ENCODE measurements at regions not wholly inside any gene's neighbourhood (a gene's known extent, or its start where the extent isn't known, plus 50 kb on each side); places are given as distances from the start of the nearest gene placed in this dataset.

DNA sequence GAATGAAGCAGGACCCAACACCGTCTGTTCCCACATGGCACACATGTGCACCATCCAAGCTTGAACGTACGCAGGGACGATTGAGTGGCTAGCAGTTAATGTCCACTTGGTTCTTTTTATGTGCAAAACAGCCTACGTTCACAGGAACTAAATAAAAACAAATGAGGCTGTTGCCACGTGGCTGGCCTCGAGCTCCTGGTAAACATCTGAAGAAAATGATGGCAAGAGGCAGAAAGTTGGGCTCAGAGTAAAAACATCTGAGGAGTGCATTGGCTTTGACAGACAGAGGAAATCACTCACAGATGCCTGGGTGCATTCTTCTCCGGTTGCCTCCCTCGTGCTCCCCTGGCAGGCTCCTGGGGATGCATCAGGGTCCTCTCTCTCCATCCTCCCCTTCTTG, 177.9 kb downstream of the NRP2 start:
- H3K36me3 ChIP-seq (ENCODE audit: control insufficient read depth in 2 of 3, insufficient read depth in 3 of 3, low read length in 3 of 3) = no peaks in the 10 kb centered on the region
- no peak for DNase-seq
- intact Hi-C loops (cut with DNase I) = no loop called here
- TF ChIP-seq, protein P1, sequence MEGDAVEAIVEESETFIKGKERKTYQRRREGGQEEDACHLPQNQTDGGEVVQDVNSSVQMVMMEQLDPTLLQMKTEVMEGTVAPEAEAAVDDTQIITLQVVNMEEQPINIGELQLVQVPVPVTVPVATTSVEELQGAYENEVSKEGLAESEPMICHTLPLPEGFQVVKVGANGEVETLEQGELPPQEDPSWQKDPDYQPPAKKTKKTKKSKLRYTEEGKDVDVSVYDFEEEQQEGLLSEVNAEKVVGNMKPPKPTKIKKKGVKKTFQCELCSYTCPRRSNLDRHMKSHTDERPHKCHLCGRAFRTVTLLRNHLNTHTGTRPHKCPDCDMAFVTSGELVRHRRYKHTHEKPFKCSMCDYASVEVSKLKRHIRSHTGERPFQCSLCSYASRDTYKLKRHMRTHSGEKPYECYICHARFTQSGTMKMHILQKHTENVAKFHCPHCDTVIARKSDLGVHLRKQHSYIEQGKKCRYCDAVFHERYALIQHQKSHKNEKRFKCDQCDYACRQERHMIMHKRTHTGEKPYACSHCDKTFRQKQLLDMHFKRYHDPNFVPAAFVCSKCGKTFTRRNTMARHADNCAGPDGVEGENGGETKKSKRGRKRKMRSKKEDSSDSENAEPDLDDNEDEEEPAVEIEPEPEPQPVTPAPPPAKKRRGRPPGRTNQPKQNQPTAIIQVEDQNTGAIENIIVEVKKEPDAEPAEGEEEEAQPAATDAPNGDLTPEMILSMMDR (IDR thresholded peaks at IDR 0.05; ENCODE audit: borderline replicate concordance, extremely low read depth, insufficient read depth) = no peak
- no peak for FAIRE-seq
- H3K9ac ChIP-seq (ENCODE audit: low read length in 3 of 3) = no peak overlapping the region
- H3K27me3 ChIP-seq (ENCODE audit: control insufficient read depth, insufficient read depth, low read length) = no peaks in the 10 kb centered on the region
- H3K9me3 ChIP-seq (ENCODE audit: control insufficient read depth in 2 of 3, insufficient read depth in 1 of 3, low read length in 3 of 3) = no peaks in the 10 kb centered on the region
- H3K4me3 ChIP-seq (ENCODE audit: low read length in 3 of 3) = no peak overlapping the region
- no peak overlapping the region for H3K27ac ChIP-seq (ENCODE audit: low read depth in 2 of 2, low read length in 2 of 2)
- no peaks in the 10 kb centered on the region for H3K4me1 ChIP-seq (ENCODE audit: control insufficient read depth in 2 of 3, insufficient read depth in 2 of 3, low read depth in 1 of 3, low read length in 3 of 3)

DNA sequence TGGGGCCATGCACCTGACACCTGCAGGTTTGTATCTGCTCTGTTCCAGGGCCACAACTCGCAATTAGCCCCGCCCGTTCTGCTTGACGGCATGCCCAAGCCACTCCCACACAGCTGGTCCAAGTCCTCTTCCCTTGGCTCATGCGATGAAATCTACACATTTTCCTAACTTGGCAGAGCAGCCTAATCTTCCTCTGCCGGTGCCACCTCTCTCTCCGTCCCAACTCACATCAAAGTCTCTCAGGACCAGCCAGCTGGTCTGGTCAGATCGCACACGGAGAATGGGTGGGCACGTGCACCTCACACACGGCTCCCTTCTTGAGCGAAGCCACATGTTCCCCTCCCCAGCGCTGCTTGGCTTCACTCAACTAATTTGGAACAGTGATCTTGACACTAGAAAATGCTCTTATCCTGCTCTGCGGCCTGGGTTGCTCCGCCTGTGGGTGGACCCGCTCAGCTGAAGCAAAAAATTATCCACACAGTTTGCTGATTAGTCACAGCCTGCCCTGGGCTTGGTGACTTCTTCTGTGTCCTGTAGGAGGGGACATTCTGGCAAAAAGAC, 176.7 kb downstream of the NRP2 start:
- H3K27me3 ChIP-seq (ENCODE audit: control insufficient read depth, insufficient read depth, low read length) = no peaks in the 10 kb centered on the region
- no peak overlapping the region for H3K4me3 ChIP-seq (ENCODE audit: low read length in 3 of 3)
- TF ChIP-seq, protein P1 (IDR thresholded peaks at IDR 0.05; ENCODE audit: borderline replicate concordance, extremely low read depth, insufficient read depth) = no peak
- peak in 1 of 5 donors; percentile 50 for DNase-seq
- FAIRE-seq = no peak
- H3K36me3 ChIP-seq (ENCODE audit: control insufficient read depth in 2 of 3, insufficient read depth in 3 of 3, low read length in 3 of 3) = no peaks in the 10 kb centered on the region
- H3K9me3 ChIP-seq (ENCODE audit: control insufficient read depth in 2 of 3, insufficient read depth in 1 of 3, low read length in 3 of 3) = no peaks in the 10 kb centered on the region
- no peak overlapping the region for H3K27ac ChIP-seq (ENCODE audit: low read depth in 2 of 2, low read length in 2 of 2)
- intact Hi-C loops (cut with DNase I) = no loop called here
- no peaks in the 10 kb centered on the region for H3K4me1 ChIP-seq (ENCODE audit: control insufficient read depth in 2 of 3, insufficient read depth in 2 of 3, low read depth in 1 of 3, low read length in 3 of 3)
- H3K9ac ChIP-seq (ENCODE audit: low read length in 3 of 3) = no peak overlapping the region

DNA sequence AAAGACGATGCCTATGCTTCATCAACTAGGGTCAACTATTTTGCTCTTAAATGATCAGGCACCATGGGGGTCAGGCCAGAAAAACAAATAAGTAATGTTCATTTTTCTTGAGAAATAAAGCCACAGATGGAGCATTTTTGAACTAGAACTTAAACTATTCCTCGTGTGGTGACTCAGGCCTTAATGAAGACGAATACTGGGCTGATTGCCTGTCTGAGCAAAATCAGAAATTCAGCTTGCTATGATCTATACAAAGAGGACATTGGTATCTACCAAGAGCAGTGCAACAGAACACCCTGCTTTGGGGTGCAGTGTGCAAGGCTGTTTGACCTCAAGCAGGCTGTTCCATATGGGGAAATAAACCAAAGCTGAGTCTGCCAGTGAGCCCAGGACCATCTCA, 176.0 kb downstream of the NRP2 start:
- DNase-seq (no peak), FAIRE-seq (no peak)
- Histone ChIP-seq H3K9me3 (ENCODE audit: control insufficient read depth in 2 of 3, insufficient read depth in 1 of 3, low read length in 3 of 3) (no peaks in the 10 kb centered on the region), H3K4me3 (ENCODE audit: low read length in 3 of 3) (no peak overlapping the region), H3K27ac (ENCODE audit: low read depth in 2 of 2, low read length in 2 of 2) (no peak overlapping the region), H3K4me1 (ENCODE audit: control insufficient read depth in 2 of 3, insufficient read depth in 2 of 3, low read depth in 1 of 3, low read length in 3 of 3) (no peaks in the 10 kb centered on the region), H3K36me3 (ENCODE audit: control insufficient read depth in 2 of 3, insufficient read depth in 3 of 3, low read length in 3 of 3) (no peaks in the 10 kb centered on the region), H3K27me3 (ENCODE audit: control insufficient read depth, insufficient read depth, low read length) (no peaks in the 10 kb centered on the region), H3K9ac (ENCODE audit: low read length in 3 of 3) (no peak overlapping the region)
- intact Hi-C loops (cut with DNase I) = no loop called here
- TF ChIP-seq, protein P1 (IDR thresholded peaks at IDR 0.05; ENCODE audit: borderline replicate concordance, extremely low read depth, insufficient read depth) = no peak
